Nephron (organoid): ENCODE measurements at regions not wholly inside any gene's neighbourhood (a gene's known extent, or its start where the extent isn't known, plus 50 kb on each side); places are given as distances from the start of the nearest gene placed in this dataset.

Experiments used
- H3K27ac Mint-ChIP-seq, 3 experiments: 2 replicates each; pipeline ENCODE4 v1.8.0; 2020; ENCODE audit warnings: mixed read lengths in 3 of 3, mild to moderate bottlenecking in 2 of 3, moderate library complexity in 1 of 3
- H3K27me3 Mint-ChIP-seq: 2 replicates; pipeline ENCODE4 v1.8.0; 2021; ENCODE audit warnings: low read depth, mild to moderate bottlenecking, moderate library complexity, mixed read lengths
- H3K36me3 Mint-ChIP-seq: 2 replicates; pipeline ENCODE4 v1.8.0; 2020; ENCODE audit warnings: low read depth, mixed read lengths
- H3K4me1 Mint-ChIP-seq: 2 replicates; pipeline ENCODE4 v1.8.0; 2020; ENCODE audit warnings: mixed read lengths
- H3K4me3 Mint-ChIP-seq, 3 experiments: 2 replicates each; pipeline ENCODE4 v1.8.0; 2020; ENCODE audit warnings: mild to moderate bottlenecking in 3 of 3, mixed read lengths in 3 of 3, moderate library complexity in 2 of 3
- H3K9me3 Mint-ChIP-seq: 2 replicates; pipeline ENCODE4 v1.8.0; 2020; ENCODE audit warnings: mixed read lengths
- TF ChIP-seq, protein P1 (sequence below), 3 experiments: fragments of 200-600 bp; sonication (generic); IDR thresholded peaks; one replicate each; pipeline ENCODE4 v1.5.0; 2021; ENCODE audit warnings: antibody characterized with exemption in 3 of 3; ENCODE audit not compliant: unreplicated experiment in 3 of 3

DNA sequence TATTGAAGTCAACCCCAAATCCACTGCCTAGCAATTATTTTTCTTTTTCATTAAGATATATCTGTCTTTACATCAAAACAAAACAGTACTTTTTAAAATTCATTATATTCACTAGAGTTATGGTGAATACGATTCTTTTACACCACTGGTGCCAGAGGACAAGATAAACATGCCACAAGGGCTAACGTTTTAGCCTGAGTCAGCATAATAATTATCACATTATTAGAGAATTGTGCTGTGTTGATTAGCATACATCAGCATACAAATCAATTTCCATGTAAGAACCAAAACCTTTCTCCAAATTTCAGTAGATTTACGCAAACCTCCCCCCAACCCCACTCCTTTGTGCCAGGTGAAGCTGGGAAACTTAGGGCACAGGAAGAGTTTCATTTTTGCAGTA is 131.1 kb upstream of the TMEM106B start:
- Mint-ChIP-seq H3K36me3 (no peaks in the 10 kb centered on the region), H3K27me3 (peaks cover 1% of the 10 kb centered on the region), H3K4me1 (no peaks in the 10 kb centered on the region), H3K4me3 (no peak overlapping the region), H3K9me3 (peaks cover 7% of the 10 kb centered on the region), H3K27ac (no peak overlapping the region)
- TF ChIP-seq, protein P1, sequence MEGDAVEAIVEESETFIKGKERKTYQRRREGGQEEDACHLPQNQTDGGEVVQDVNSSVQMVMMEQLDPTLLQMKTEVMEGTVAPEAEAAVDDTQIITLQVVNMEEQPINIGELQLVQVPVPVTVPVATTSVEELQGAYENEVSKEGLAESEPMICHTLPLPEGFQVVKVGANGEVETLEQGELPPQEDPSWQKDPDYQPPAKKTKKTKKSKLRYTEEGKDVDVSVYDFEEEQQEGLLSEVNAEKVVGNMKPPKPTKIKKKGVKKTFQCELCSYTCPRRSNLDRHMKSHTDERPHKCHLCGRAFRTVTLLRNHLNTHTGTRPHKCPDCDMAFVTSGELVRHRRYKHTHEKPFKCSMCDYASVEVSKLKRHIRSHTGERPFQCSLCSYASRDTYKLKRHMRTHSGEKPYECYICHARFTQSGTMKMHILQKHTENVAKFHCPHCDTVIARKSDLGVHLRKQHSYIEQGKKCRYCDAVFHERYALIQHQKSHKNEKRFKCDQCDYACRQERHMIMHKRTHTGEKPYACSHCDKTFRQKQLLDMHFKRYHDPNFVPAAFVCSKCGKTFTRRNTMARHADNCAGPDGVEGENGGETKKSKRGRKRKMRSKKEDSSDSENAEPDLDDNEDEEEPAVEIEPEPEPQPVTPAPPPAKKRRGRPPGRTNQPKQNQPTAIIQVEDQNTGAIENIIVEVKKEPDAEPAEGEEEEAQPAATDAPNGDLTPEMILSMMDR (IDR thresholded peaks at IDR 0.05; ENCODE audit: unreplicated experiment in 3 of 3) = no peak

DNA sequence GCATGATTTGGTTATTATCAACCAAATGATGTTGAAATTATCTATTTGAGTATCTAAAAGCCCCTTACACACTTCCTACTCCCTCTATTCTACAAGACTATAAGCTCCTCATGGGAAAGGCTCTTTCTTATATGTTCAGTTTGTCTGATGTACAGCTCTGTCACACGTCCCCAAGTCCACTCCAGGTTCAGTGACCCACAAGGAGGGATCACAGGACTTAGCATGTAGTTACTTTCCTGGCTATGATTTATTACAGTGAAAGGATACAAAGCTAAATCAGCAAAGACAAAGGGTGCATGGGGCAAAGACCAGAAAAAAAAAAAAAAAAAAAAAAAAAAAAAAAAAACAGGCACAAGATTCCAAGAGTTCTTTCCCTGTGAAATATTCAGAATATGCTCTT is 125.6 kb upstream of the TMEM106B start:
- TF ChIP-seq, protein P1 (IDR thresholded peaks at IDR 0.05; ENCODE audit: unreplicated experiment in 3 of 3) = no peak
- Mint-ChIP-seq H3K4me3 (no peak overlapping the region), H3K36me3 (no peaks in the 10 kb centered on the region), H3K27ac (no peak overlapping the region), H3K27me3 (no peaks in the 10 kb centered on the region), H3K9me3 (peaks cover 4% of the 10 kb centered on the region), H3K4me1 (no peaks in the 10 kb centered on the region)

DNA sequence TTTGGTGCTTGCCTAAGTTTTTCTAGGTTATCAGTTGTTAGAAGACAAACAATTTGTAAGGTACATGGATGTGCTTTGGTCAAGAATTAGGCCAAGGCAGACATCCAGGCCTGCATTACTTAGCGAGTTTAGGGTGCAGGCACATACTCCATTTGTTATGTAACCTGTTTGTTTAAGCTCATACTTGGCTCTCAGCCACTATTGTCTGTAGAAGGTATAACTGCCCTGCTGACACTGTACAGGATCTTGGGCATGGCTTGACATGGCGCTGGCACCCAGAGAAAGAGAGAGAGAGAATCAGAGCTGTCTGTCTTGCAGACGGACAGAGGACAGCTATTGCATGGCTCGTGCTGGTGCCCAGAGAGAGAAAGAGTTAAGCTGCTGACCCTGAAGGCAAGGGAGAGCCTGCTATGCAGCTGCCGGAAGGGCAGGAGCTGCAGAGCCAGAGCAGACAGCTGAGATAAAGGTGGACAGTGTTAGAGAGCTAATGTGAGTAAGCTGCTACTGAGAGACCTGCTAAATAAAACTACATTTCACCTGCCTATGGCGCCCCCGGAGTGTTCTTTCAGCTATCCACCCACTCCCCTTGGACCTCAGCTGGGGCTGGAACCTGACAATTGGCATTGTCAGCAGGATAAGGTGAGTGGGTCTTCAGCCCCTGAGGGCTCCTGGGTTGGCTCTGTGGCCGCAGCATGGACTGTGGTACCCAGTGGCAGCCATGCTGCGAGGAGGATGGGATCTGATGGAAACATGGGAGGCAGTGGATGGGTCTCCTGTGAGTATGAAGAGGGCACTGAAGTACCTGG is 120.9 kb upstream of the TMEM106B start:
- no peak overlapping the region for H3K27ac Mint-ChIP-seq
- H3K27me3 Mint-ChIP-seq = peaks cover 4% of the 10 kb centered on the region
- no peaks in the 10 kb centered on the region for H3K4me1 Mint-ChIP-seq
- H3K4me3 Mint-ChIP-seq = no peak overlapping the region
- peaks cover 4% of the 10 kb centered on the region for H3K9me3 Mint-ChIP-seq
- TF ChIP-seq, protein P1 (IDR thresholded peaks at IDR 0.05; ENCODE audit: unreplicated experiment in 3 of 3) = no peak
- no peaks in the 10 kb centered on the region for H3K36me3 Mint-ChIP-seq

DNA sequence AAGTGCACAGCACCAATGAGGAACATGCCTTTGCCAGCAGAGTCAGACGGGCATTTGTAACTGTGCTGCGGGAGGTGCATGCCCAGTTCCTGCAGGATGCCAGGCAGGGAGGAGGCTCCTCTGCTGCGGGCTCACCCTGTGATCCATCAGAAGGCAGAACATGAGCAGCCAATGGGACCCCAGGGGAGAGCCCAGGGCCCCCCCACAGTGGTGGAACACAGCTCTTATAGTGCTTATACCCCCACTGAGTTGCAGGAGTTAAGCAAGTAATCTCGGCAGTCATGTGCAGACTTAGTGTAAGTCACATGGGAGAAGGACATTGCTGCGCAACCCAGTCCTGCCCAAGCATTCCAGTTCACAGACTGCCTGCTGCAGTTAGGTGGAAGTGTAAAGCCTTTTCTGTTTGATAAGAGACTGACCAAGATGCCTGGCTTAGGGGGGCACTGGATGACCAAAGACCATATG is 120.3 kb upstream of the TMEM106B start:
- Mint-ChIP-seq H3K4me1 (no peaks in the 10 kb centered on the region), H3K27me3 (peaks cover 4% of the 10 kb centered on the region), H3K36me3 (no peaks in the 10 kb centered on the region), H3K9me3 (peaks cover 4% of the 10 kb centered on the region), H3K27ac (no peak overlapping the region), H3K4me3 (no peak overlapping the region)
- TF ChIP-seq, protein P1 (IDR thresholded peaks at IDR 0.05; ENCODE audit: unreplicated experiment in 3 of 3) = no peak

DNA sequence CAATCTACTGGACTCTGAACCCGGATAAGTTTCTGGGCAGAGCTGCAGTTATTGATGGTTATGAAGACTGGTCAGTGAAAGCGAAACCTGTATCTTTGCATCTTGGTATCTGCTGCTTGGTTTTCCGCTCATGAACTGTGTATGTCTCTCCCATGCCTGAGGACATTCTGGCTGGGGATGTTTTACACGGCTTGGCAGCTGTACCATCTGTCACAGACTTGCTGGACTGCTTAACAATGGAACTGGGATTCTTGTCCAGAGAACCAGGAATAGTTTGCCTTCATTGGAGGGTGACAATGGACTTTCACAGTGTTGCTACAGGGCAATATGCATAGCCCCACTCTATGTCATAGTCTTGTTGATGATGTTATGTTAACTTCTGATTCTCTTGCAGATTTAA is 119.9 kb upstream of the TMEM106B start:
- peaks cover 4% of the 10 kb centered on the region for H3K27me3 Mint-ChIP-seq
- TF ChIP-seq, protein P1 (IDR thresholded peaks at IDR 0.05; ENCODE audit: unreplicated experiment in 3 of 3) = no peak
- H3K4me1 Mint-ChIP-seq = no peaks in the 10 kb centered on the region
- H3K36me3 Mint-ChIP-seq = no peaks in the 10 kb centered on the region
- no peak overlapping the region for H3K4me3 Mint-ChIP-seq
- H3K27ac Mint-ChIP-seq = no peak overlapping the region
- H3K9me3 Mint-ChIP-seq = peaks cover 3% of the 10 kb centered on the region
